ENCODE measurements at regions not wholly inside any gene's neighbourhood (a gene's known extent, or its start where the extent isn't known, plus 50 kb on each side); places are given as distances from the start of the nearest gene placed in this dataset.

DNA sequence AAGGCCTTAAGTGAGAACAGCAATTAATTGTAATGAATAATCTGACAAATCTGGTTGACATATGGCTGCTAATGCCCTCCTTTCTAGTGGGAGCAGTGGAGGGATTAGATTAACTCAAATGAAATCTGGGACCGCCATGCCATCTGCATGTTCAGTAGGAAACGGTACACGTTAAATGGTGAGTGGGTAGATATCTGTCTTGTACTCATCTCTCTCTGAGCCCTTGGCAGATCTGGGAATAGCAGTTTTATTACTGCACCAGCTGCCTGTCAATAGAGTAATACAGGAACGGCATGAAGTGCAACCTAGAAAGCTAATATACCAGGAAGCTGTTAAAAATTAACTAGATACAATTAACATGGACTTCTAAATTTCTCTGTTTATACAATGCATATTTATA, 258.8 kb downstream of the GPD2 start:
- TF ChIP-seq, protein P1, sequence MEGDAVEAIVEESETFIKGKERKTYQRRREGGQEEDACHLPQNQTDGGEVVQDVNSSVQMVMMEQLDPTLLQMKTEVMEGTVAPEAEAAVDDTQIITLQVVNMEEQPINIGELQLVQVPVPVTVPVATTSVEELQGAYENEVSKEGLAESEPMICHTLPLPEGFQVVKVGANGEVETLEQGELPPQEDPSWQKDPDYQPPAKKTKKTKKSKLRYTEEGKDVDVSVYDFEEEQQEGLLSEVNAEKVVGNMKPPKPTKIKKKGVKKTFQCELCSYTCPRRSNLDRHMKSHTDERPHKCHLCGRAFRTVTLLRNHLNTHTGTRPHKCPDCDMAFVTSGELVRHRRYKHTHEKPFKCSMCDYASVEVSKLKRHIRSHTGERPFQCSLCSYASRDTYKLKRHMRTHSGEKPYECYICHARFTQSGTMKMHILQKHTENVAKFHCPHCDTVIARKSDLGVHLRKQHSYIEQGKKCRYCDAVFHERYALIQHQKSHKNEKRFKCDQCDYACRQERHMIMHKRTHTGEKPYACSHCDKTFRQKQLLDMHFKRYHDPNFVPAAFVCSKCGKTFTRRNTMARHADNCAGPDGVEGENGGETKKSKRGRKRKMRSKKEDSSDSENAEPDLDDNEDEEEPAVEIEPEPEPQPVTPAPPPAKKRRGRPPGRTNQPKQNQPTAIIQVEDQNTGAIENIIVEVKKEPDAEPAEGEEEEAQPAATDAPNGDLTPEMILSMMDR (IDR thresholded peaks at IDR 0.05) = no peak
- TF ChIP-seq ZFX (IDR thresholded peaks at IDR 0.05; ENCODE audit: borderline replicate concordance) = no peak
- no peak overlapping the region for H3K27ac ChIP-seq

DNA sequence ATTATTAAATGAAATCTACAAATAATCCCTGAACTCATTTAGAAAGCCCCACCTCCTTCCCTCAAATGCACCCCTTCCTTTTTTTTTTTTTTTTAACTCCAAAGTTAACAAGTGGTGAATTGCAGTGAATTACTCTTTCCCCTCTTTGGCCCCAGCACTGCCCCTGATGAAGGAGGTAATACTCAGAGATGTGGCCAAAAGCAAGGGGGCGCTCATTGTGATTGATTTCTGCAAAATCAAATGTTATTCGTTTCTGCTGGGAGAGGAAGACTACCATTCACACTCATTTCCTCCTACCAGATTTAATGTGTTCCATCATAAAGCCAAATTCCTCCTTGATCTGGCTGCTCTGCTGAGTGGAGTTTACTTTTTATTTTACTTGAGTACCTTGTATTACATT, 259.4 kb downstream of the GPD2 start:
- no peak overlapping the region for H3K27ac ChIP-seq
- no peak for TF ChIP-seq ZFX (IDR thresholded peaks at IDR 0.05; ENCODE audit: borderline replicate concordance)
- TF ChIP-seq, protein P1 (IDR thresholded peaks at IDR 0.05) = no peak

DNA sequence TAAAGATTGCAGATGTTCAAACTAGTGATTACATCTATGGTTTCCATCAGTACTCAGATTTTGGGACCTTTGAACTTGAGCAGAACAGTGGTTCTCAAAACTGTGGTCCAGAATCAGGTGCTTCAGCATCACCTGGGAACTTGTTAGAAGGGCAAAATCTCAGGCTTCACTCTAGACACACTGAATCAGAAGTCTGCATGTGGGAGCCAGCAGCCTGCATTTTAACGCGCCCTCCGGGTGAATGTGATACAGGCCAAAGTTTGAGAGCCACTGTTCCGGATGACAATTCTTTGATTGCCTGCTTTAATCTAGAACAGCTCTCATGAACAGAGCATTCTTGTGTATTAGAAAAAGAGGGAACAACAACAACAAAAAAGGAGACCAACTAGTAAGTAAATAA, 261.7 kb downstream of the GPD2 start:
- no peak overlapping the region for H3K27ac ChIP-seq
- TF ChIP-seq ZFX (IDR thresholded peaks at IDR 0.05; ENCODE audit: borderline replicate concordance) = no peak
- TF ChIP-seq, protein P1 (IDR thresholded peaks at IDR 0.05) = no peak

DNA sequence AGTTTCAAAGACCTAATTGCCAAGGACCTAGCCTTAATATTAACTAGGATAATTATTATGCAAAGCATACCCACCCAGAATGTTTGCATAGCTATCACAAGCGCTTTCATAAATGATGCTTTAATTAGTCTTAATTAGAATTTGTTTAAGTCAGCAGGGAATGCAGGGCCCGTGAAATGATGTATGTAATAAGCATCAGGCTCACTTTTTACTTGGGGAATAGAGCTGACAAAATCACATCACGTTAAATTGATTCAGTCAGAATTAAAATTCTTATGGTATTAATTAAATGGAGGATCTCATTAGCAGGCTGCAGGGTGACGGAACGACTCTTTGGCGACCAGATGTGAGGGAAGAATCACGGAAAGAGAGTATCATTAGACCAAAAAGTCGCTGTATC, 264.5 kb downstream of the GPD2 start:
- H3K27ac ChIP-seq = no peak overlapping the region
- TF ChIP-seq, protein P1 (IDR thresholded peaks at IDR 0.05) = no peak

DNA sequence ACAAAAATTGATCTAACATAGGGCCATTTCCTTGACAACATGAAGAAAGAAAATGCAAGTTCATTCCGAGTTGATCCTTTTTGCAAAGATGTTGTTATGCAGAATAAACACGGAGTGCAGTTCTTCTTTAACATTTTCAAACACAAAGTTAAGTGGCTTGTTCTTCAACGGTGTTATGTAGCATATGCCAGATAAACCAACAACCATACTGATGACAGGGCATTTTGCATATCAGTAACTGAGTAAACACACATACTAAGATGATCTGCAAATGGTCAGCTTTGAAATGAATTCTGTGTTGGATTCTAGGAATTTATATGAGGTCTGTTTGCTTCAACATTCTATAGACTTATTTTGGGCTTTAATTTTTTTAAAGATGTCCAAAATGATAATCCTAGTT, 266.4 kb downstream of the GPD2 start:
- TF ChIP-seq, protein P1 (IDR thresholded peaks at IDR 0.05) = no peak
- TF ChIP-seq ZFX (IDR thresholded peaks at IDR 0.05; ENCODE audit: borderline replicate concordance) = no peak

DNA sequence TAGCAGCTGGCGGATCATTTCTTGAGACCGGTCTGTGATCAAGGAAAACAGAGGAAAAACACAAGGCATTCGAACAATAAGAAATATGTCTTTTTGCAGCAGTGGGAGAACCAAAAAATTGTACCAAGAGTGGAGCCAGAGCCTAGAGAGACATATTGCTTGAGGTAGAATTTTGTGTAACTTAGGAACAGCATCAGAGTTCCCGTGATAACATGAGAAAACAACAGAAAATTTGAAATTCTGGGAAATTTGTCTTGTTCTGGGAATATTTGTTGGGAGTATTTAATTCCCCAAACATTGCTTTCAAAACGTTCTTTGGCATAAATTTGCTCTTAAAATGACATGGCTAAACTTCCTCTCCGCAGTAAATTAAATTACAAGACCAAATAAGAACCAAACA, 267.5 kb downstream of the GPD2 start:
- no peak for TF ChIP-seq ZFX (IDR thresholded peaks at IDR 0.05; ENCODE audit: borderline replicate concordance)
- TF ChIP-seq, protein P1 (IDR thresholded peaks at IDR 0.05) = no peak
- no peak overlapping the region for H3K27ac ChIP-seq

More for the DNA sequence above, 266.4 kb downstream of the GPD2 start:
- H3K27ac ChIP-seq = no peak overlapping the region

DNA sequence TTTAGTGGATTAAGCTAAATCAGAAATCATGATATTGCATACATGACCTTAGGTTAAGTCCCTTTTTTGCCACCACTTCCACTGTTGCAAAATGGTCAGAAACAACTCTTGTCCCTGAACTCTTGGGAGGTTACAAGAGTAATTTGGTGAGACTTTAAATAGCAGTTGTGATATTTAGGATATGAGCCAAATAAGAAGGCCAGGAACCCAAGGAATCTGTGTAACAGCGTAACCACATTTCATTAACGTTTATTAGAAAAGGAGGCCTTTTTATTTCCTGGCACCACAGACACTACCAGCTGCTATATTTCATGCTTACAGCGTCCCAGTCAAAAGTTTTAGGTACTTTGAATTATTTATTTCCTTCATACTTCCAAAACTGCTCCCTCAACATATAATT, 268.0 kb downstream of the GPD2 start:
- H3K27ac ChIP-seq = no peak overlapping the region
- TF ChIP-seq ZFX (IDR thresholded peaks at IDR 0.05; ENCODE audit: borderline replicate concordance) = no peak
- TF ChIP-seq, protein P1 (IDR thresholded peaks at IDR 0.05) = no peak

Data from 22Rv1 (cell line).